ENCODE measurements at regions not wholly inside any gene's neighbourhood (a gene's known extent, or its start where the extent isn't known, plus 50 kb on each side); places are given as distances from the start of the nearest gene placed in this dataset.

DNA sequence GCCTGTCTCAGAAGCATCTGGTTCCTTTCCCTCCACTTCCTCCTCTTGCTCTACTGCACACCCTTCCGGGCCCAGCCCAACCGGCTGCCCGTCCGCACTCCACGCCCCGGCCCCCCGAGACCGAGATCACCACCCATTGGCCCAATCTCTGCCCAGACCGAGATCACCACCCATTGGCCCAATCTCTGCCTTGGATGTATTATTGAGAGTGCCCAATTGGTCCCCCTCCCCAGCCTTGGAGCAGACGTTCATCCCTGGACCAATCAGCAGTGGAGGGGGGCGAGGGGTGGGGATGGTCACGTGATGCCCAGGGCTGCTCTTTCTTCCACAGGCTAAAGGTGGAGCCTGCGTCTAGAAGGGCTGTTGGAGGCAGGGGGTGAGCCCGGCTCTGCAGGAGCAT is 75.6 kb upstream of the TMEM132C start:
- TF ChIP-seq POLR2A (IDR thresholded peaks at IDR 0.05; ENCODE audit: extremely low read depth, insufficient read length), result no peak
- TF ChIP-seq CTCF (IDR thresholded peaks at IDR 0.05; ENCODE audit: low read depth, low read length), result no peak
- no peak for TF ChIP-seq MYC (IDR thresholded peaks at IDR 0.05; ENCODE audit: low read depth, low read length)
